GM21723 (cell line): ENCODE measurements at regions not wholly inside any gene's neighbourhood (a gene's known extent, or its start where the extent isn't known, plus 50 kb on each side); places are given as distances from the start of the nearest gene placed in this dataset.

ENCODE experiments used
- ATAC-seq: cut with Tn5 transposase; IDR thresholded peaks from one replicate; pipeline ENCODE4 v1.9.1; 2021; ENCODE audit warnings: mild to moderate bottlenecking, moderate library complexity; ENCODE audit not compliant: unreplicated experiment

- no peak for ATAC-seq
Observed at GRCh38 chr9:28163619-28164018, 590.3 kb upstream of the C9orf72 start.

- no peak for ATAC-seq
Observed at GRCh38 chr9:28166179-28166578, 592.9 kb upstream of the C9orf72 start.

GRCh38 chr9:28177142-28177541 is 603.9 kb upstream of the C9orf72 start:
- no peak for ATAC-seq

GRCh38 chr9:28177925-28178324 is 604.6 kb upstream of the C9orf72 start:
- ATAC-seq, result no peak

- ATAC-seq, result no peak
Observed at GRCh38 chr9:28179893-28180292, 606.6 kb upstream of the C9orf72 start.

GRCh38 chr9:28190981-28191380 is 617.7 kb upstream of the C9orf72 start:
- ATAC-seq, result no peak

GRCh38 chr9:28197653-28198052 is 624.4 kb upstream of the C9orf72 start:
- ATAC-seq, result no peak

- no peak for ATAC-seq
Observed at GRCh38 chr9:28203036-28203435, 629.8 kb upstream of the C9orf72 start.

GRCh38 chr9:28206280-28206679 is 633.0 kb upstream of the C9orf72 start:
- ATAC-seq, result no peak

GRCh38 chr9:28207657-28208056 is 634.4 kb upstream of the C9orf72 start:
- no peak for ATAC-seq

GRCh38 chr9:28209130-28209529 is 635.8 kb upstream of the C9orf72 start:
- ATAC-seq, result no peak

GRCh38 chr9:28212979-28213378 is 639.7 kb upstream of the C9orf72 start:
- no peak for ATAC-seq

GRCh38 chr9:28215536-28216299 is 642.4 kb upstream of the C9orf72 start:
- ATAC-seq, result no peak

- ATAC-seq, result no peak
Observed at GRCh38 chr9:28232686-28233085, 659.4 kb upstream of the C9orf72 start.

GRCh38 chr9:28234133-28234893 is 661.0 kb upstream of the C9orf72 start:
- no peak for ATAC-seq

GRCh38 chr9:28234894-28235277 is 661.6 kb upstream of the C9orf72 start:
- no peak for ATAC-seq

- no peak for ATAC-seq
Observed at GRCh38 chr9:28249424-28249823, 676.1 kb upstream of the C9orf72 start.

GRCh38 chr9:28255174-28255573 is 681.9 kb upstream of the C9orf72 start:
- ATAC-seq, result no peak

GRCh38 chr9:28260330-28260729 is 687.0 kb upstream of the C9orf72 start:
- ATAC-seq, result no peak

- no peak for ATAC-seq
Observed at GRCh38 chr9:28264368-28264767, 691.1 kb upstream of the C9orf72 start.

GRCh38 chr9:28267351-28267750 is 694.1 kb upstream of the C9orf72 start:
- ATAC-seq, result no peak

GRCh38 chr9:28270156-28270555 is 696.9 kb upstream of the C9orf72 start:
- no peak for ATAC-seq
